Tibial nerve (tissue), 4 donors: ENCODE measurements at regions not wholly inside any gene's neighbourhood (a gene's known extent, or its start where the extent isn't known, plus 50 kb on each side); places are given as distances from the start of the nearest gene placed in this dataset.

Source experiments
- DNase-seq, 2 donors: peaks; one replicate each; pipeline ENCODE4 v3.0.0-alpha.2; 2019; ENCODE audit warnings: low spot score in 2 of 2
- H3K27ac ChIP-seq, 4 donors: fragments of 200-600 bp; sonication (generic) in 3 of 4; one replicate each; pipeline ENCODE4 v1.5.1; 2017 to 2019; ENCODE audit warnings: mild to moderate bottlenecking in 1 of 4
- H3K27me3 ChIP-seq, 2 donors: fragments of 200-600 bp; sonication (generic) in 1 of 2; one replicate each; pipeline versions ENCODE4 v1.5.1 to v1.6.0; 2017 to 2019
- H3K36me3 ChIP-seq, 3 donors: fragments of 200-600 bp; sonication (generic); one replicate each; pipeline ENCODE4 v1.5.1; 2018 to 2019
- H3K4me1 ChIP-seq, 4 donors: fragments of 200-600 bp; sonication (generic) in 3 of 4; one replicate each; pipeline ENCODE4 v1.5.1; 2017 to 2019
- H3K4me3 ChIP-seq, 4 donors: fragments of 200-600 bp; sonication (generic) in 3 of 4; one replicate each; pipeline ENCODE4 v1.5.1; 2017 to 2019; ENCODE audit warnings: mild to moderate bottlenecking in 1 of 4, moderate library complexity in 1 of 4
- H3K9me3 ChIP-seq, 4 donors: fragments of 200-600 bp; sonication (generic) in 3 of 4; one replicate each; pipeline ENCODE4 v1.5.1; 2017 to 2019
- CTCF ChIP-seq, 5 experiments: fragments of 200-600 bp in 3 of 5; fragments of 450-650 bp in 2 of 5; sonication (generic) in 3 of 5; IDR thresholded peaks; one replicate each; pipeline ENCODE4 v1.5.1; 2016 to 2019; ENCODE audit warnings: antibody characterized with exemption in 5 of 5, mild to moderate bottlenecking in 3 of 5, moderate library complexity in 2 of 5
- EP300 ChIP-seq, 2 donors: sonication (generic); formaldehyde crosslinking; IDR thresholded peaks; one replicate each; pipeline ENCODE4 v1.6.1; 2017; ENCODE audit warnings: antibody characterized with exemption in 2 of 2, mild to moderate bottlenecking in 1 of 2
- POLR2A ChIP-seq, 2 donors: fragments of 450-650 bp; IDR thresholded peaks; one replicate each; pipeline ENCODE4 v1.6.1; 2017; ENCODE audit warnings: antibody characterized with exemption in 2 of 2, mild to moderate bottlenecking in 2 of 2, moderate library complexity in 2 of 2
- WGBS, 2 donors: methylation state at CpG; one replicate each; pipeline ENCODE4 v1.1.5; 2018; 5-methylcytosine and 5-hydroxymethylcytosine counted together

GRCh38 chr9:1208157-1208556 lies 158.0 kb downstream of the DMRT2 start:
- no peak for DNase-seq
- H3K4me3 ChIP-seq, result no peak overlapping the region
- H3K36me3 ChIP-seq, result no peaks in the 10 kb centered on the region
- no peak for TF ChIP-seq POLR2A (IDR thresholded peaks at IDR 0.05)
- TF ChIP-seq CTCF (IDR thresholded peaks at IDR 0.05), result no peak
- no peak for TF ChIP-seq EP300 (IDR thresholded peaks at IDR 0.05)
- WGBS, 2 donors, result 66 to 75% methylated on average over 2 of the region's 2 CpGs
- no peak overlapping the region for H3K27ac ChIP-seq
- H3K4me1 ChIP-seq, result no peaks in the 10 kb centered on the region
- H3K9me3 ChIP-seq, result peaks cover 0 to 8% (median 0%) of the 10 kb centered on the region in 4 donors
- H3K27me3 ChIP-seq, result no peaks in the 10 kb centered on the region

GRCh38 chr9:1210954-1211353 lies 160.8 kb downstream of the DMRT2 start:
- 95 to 96% methylated on average over 3 of the region's 3 CpGs for WGBS, 2 donors
- no peak overlapping the region for H3K4me3 ChIP-seq
- no peaks in the 10 kb centered on the region for H3K27me3 ChIP-seq
- DNase-seq, result no peak
- no peaks in the 10 kb centered on the region for H3K36me3 ChIP-seq
- TF ChIP-seq CTCF (IDR thresholded peaks at IDR 0.05), result no peak
- no peak for TF ChIP-seq POLR2A (IDR thresholded peaks at IDR 0.05)
- no peak for TF ChIP-seq EP300 (IDR thresholded peaks at IDR 0.05)
- H3K27ac ChIP-seq, result no peak overlapping the region
- peaks cover 0 to 8% (median 0%) of the 10 kb centered on the region in 4 donors for H3K9me3 ChIP-seq
- H3K4me1 ChIP-seq, result no peaks in the 10 kb centered on the region

- no peak overlapping the region for H3K27ac ChIP-seq
- no peak for DNase-seq
- no peak overlapping the region for H3K4me3 ChIP-seq
- no peak for TF ChIP-seq POLR2A (IDR thresholded peaks at IDR 0.05)
- TF ChIP-seq CTCF (IDR thresholded peaks at IDR 0.05), result no peak
- no peak for TF ChIP-seq EP300 (IDR thresholded peaks at IDR 0.05)
- H3K36me3 ChIP-seq, result no peaks in the 10 kb centered on the region
- no peaks in the 10 kb centered on the region for H3K27me3 ChIP-seq
- no peaks in the 10 kb centered on the region for H3K9me3 ChIP-seq
- WGBS, 2 donors, result 67 to 71% methylated on average over 2 of the region's 2 CpGs
- no peaks in the 10 kb centered on the region for H3K4me1 ChIP-seq
Measured at GRCh38 chr9:1216532-1216931, 166.4 kb downstream of the DMRT2 start.

- no peaks in the 10 kb centered on the region for H3K27me3 ChIP-seq
- no peaks in the 10 kb centered on the region for H3K9me3 ChIP-seq
- WGBS, 2 donors, result 62 to 64% methylated on average over 5 of the region's 5 CpGs
- no peaks in the 10 kb centered on the region for H3K4me1 ChIP-seq
- TF ChIP-seq EP300 (IDR thresholded peaks at IDR 0.05), result no peak
- TF ChIP-seq POLR2A (IDR thresholded peaks at IDR 0.05), result no peak
- no peak overlapping the region for H3K4me3 ChIP-seq
- no peaks in the 10 kb centered on the region for H3K36me3 ChIP-seq
- H3K27ac ChIP-seq, result no peak overlapping the region
- no peak for DNase-seq
Measured at GRCh38 chr9:1217076-1217475, 166.9 kb downstream of the DMRT2 start.

GRCh38 chr9:1219284-1219683 lies 169.1 kb downstream of the DMRT2 start:
- Histone ChIP-seq H3K27me3 (no peaks in the 10 kb centered on the region), H3K4me3 (no peak overlapping the region), H3K4me1 (no peaks in the 10 kb centered on the region), H3K27ac (no peak overlapping the region), H3K9me3 (no peaks in the 10 kb centered on the region), H3K36me3 (no peaks in the 10 kb centered on the region)
- TF ChIP-seq CTCF (IDR thresholded peaks at IDR 0.05) (no peak), EP300 (IDR thresholded peaks at IDR 0.05) (no peak), POLR2A (IDR thresholded peaks at IDR 0.05) (no peak)
- whole genome bisulfite sequencing, 2 donors, result 63 to 65% methylated on average over 2 of the region's 2 CpGs
- DNase-seq, result no peak

- no peak overlapping the region for H3K27ac ChIP-seq
- no peaks in the 10 kb centered on the region for H3K27me3 ChIP-seq
- 75 to 78% methylated on average over 7 of the region's 7 CpGs for WGBS, 2 donors
- no peak for DNase-seq
- TF ChIP-seq CTCF (IDR thresholded peaks at IDR 0.05) (no peak), POLR2A (IDR thresholded peaks at IDR 0.05) (no peak), EP300 (IDR thresholded peaks at IDR 0.05) (no peak)
- no peaks in the 10 kb centered on the region for H3K9me3 ChIP-seq
- no peaks in the 10 kb centered on the region for H3K36me3 ChIP-seq
- no peaks in the 10 kb centered on the region for H3K4me1 ChIP-seq
- no peak overlapping the region for H3K4me3 ChIP-seq
Measured at GRCh38 chr9:1221298-1221697, 171.1 kb downstream of the DMRT2 start.
